ENCODE measurements at regions not wholly inside any gene's neighbourhood (a gene's known extent, or its start where the extent isn't known, plus 50 kb on each side); places are given as distances from the start of the nearest gene placed in this dataset.

- no peak for ATAC-seq
- TF ChIP-seq, protein P1, sequence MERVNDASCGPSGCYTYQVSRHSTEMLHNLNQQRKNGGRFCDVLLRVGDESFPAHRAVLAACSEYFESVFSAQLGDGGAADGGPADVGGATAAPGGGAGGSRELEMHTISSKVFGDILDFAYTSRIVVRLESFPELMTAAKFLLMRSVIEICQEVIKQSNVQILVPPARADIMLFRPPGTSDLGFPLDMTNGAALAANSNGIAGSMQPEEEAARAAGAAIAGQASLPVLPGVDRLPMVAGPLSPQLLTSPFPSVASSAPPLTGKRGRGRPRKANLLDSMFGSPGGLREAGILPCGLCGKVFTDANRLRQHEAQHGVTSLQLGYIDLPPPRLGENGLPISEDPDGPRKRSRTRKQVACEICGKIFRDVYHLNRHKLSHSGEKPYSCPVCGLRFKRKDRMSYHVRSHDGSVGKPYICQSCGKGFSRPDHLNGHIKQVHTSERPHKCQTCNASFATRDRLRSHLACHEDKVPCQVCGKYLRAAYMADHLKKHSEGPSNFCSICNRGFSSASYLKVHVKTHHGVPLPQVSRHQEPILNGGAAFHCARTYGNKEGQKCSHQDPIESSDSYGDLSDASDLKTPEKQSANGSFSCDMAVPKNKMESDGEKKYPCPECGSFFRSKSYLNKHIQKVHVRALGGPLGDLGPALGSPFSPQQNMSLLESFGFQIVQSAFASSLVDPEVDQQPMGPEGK (CRISPR knock-in tag; IDR thresholded peaks at IDR 0.05; ENCODE audit: borderline replicate concordance): no peak
- no peak for TF ChIP-seq ZNF8 (CRISPR knock-in tag; IDR thresholded peaks at IDR 0.05)
- no peak for TF ChIP-seq ISL1 (CRISPR knock-in tag; IDR thresholded peaks at IDR 0.05)
- no peak for TF ChIP-seq RARB (CRISPR knock-in tag; IDR thresholded peaks at IDR 0.05)
Measured at GRCh38 chr1:10892138-10893065, 96.0 kb upstream of the CASZ1 start.

DNA sequence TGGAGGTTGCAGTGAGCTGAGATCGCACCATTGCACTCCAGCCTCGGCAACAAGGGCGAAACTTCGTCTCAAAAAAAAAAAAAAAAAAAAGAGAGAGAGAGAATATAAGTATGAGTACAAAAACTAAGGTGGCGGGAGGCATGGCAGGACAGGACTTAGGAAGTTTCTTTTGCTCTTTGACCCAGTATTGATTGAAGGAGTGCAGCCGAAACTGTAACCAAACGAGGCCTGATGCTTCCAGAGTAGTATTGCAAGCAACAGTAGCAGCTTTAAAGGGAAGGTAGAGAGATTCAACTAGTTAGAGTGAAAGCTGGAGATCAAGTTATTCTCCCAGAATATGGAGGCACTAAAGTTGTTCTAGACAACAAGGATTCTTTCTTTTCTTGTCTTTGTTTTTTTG is 99.2 kb upstream of the CASZ1 start:
- ATAC-seq: no peak
- TF ChIP-seq ZNF70 (CRISPR knock-in tag; IDR thresholded peaks at IDR 0.05) (no peak), PPARA (CRISPR knock-in tag; IDR thresholded peaks at IDR 0.05; ENCODE audit: borderline replicate concordance) (no peak), ZC3H10 (CRISPR knock-in tag; IDR thresholded peaks at IDR 0.05) (no peak), RARB (CRISPR knock-in tag; IDR thresholded peaks at IDR 0.05) (no peak), ZNF8 (CRISPR knock-in tag; IDR thresholded peaks at IDR 0.05) (no peak), ZFP3 (CRISPR knock-in tag; IDR thresholded peaks at IDR 0.05) (no peak)
- TF ChIP-seq, protein P2, sequence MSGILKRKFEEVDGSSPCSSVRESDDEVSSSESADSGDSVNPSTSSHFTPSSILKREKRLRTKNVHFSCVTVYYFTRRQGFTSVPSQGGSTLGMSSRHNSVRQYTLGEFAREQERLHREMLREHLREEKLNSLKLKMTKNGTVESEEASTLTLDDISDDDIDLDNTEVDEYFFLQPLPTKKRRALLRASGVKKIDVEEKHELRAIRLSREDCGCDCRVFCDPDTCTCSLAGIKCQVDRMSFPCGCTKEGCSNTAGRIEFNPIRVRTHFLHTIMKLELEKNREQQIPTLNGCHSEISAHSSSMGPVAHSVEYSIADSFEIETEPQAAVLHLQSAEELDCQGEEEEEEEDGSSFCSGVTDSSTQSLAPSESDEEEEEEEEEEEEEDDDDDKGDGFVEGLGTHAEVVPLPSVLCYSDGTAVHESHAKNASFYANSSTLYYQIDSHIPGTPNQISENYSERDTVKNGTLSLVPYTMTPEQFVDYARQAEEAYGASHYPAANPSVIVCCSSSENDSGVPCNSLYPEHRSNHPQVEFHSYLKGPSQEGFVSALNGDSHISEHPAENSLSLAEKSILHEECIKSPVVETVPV (CRISPR knock-in tag; IDR thresholded peaks at IDR 0.05): no peak
- TF ChIP-seq, protein P3, sequence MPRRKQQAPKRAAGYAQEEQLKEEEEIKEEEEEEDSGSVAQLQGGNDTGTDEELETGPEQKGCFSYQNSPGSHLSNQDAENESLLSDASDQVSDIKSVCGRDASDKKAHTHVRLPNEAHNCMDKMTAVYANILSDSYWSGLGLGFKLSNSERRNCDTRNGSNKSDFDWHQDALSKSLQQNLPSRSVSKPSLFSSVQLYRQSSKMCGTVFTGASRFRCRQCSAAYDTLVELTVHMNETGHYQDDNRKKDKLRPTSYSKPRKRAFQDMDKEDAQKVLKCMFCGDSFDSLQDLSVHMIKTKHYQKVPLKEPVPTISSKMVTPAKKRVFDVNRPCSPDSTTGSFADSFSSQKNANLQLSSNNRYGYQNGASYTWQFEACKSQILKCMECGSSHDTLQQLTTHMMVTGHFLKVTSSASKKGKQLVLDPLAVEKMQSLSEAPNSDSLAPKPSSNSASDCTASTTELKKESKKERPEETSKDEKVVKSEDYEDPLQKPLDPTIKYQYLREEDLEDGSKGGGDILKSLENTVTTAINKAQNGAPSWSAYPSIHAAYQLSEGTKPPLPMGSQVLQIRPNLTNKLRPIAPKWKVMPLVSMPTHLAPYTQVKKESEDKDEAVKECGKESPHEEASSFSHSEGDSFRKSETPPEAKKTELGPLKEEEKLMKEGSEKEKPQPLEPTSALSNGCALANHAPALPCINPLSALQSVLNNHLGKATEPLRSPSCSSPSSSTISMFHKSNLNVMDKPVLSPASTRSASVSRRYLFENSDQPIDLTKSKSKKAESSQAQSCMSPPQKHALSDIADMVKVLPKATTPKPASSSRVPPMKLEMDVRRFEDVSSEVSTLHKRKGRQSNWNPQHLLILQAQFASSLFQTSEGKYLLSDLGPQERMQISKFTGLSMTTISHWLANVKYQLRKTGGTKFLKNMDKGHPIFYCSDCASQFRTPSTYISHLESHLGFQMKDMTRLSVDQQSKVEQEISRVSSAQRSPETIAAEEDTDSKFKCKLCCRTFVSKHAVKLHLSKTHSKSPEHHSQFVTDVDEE (CRISPR knock-in tag; IDR thresholded peaks at IDR 0.05): no peak

GRCh38 chr1:10896673-10897072 is 100.2 kb upstream of the CASZ1 start:
- TF ChIP-seq CSDC2 (CRISPR knock-in tag; IDR thresholded peaks at IDR 0.05): no peak
- no peak for TF ChIP-seq OSR1 (CRISPR knock-in tag; IDR thresholded peaks at IDR 0.05)
- TF ChIP-seq ISL1 (CRISPR knock-in tag; IDR thresholded peaks at IDR 0.05): no peak
- TF ChIP-seq ZFP30 (CRISPR knock-in tag; IDR thresholded peaks at IDR 0.05): no peak
- TF ChIP-seq TCF4 (CRISPR knock-in tag; IDR thresholded peaks at IDR 0.05; ENCODE audit: borderline replicate concordance): no peak
- no peak for TF ChIP-seq ZNF8 (CRISPR knock-in tag; IDR thresholded peaks at IDR 0.05)
- no peak for TF ChIP-seq BACH2 (CRISPR knock-in tag; IDR thresholded peaks at IDR 0.05; ENCODE audit: borderline replicate concordance)
- no peak for ATAC-seq

- no peak for ATAC-seq
- TF ChIP-seq OSR1 (CRISPR knock-in tag; IDR thresholded peaks at IDR 0.05) (no peak), ZNF70 (CRISPR knock-in tag; IDR thresholded peaks at IDR 0.05) (peak; percentile 84)
Measured at GRCh38 chr1:10897321-10897980, 101.0 kb upstream of the CASZ1 start.

- TF ChIP-seq, protein P1 (CRISPR knock-in tag; IDR thresholded peaks at IDR 0.05; ENCODE audit: borderline replicate concordance): peak; percentile 25; the same call in 1 of the 2 replicates
- TF ChIP-seq, protein P4, sequence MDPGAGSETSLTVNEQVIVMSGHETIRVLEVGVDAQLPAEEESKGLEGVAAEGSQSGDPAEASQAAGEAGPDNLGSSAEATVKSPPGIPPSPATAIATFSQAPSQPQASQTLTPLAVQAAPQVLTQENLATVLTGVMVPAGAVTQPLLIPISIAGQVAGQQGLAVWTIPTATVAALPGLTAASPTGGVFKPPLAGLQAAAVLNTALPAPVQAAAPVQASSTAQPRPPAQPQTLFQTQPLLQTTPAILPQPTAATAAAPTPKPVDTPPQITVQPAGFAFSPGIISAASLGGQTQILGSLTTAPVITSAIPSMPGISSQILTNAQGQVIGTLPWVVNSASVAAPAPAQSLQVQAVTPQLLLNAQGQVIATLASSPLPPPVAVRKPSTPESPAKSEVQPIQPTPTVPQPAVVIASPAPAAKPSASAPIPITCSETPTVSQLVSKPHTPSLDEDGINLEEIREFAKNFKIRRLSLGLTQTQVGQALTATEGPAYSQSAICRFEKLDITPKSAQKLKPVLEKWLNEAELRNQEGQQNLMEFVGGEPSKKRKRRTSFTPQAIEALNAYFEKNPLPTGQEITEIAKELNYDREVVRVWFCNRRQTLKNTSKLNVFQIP (CRISPR knock-in tag; IDR thresholded peaks at IDR 0.05; ENCODE audit: borderline replicate concordance, low read depth): no peak
- TF ChIP-seq TCF4 (CRISPR knock-in tag; IDR thresholded peaks at IDR 0.05; ENCODE audit: borderline replicate concordance) (no peak), ARNTL (CRISPR knock-in tag; IDR thresholded peaks at IDR 0.05; ENCODE audit: borderline replicate concordance, low read depth) (no peak)
- ATAC-seq: peak; percentile 40; the same call in 2 of the 3 replicates
Measured at GRCh38 chr1:10897981-10898728, 101.7 kb upstream of the CASZ1 start.
